Liver (tissue), 8 donors: ENCODE measurements at regions not wholly inside any gene's neighbourhood (a gene's known extent, or its start where the extent isn't known, plus 50 kb on each side); places are given as distances from the start of the nearest gene placed in this dataset.

ENCODE experiments used
- DNase-seq: peaks from one replicate; pipeline ENCODE4 v3.0.0-alpha.2; 2017; ENCODE audit warnings: low spot score
- H3K27ac ChIP-seq, 2 donors: one replicate each; pipeline ENCODE4 v1.7.0; 2013; ENCODE audit warnings: inconsistent platforms in 2 of 2, low read length in 2 of 2, control low read depth in 1 of 2, low read depth in 1 of 2, mild to moderate bottlenecking in 1 of 2
- H3K27me3 ChIP-seq, 4 donors: one replicate each; pipeline versions ENCODE4 v1.6.1 to v1.7.0; 2013; ENCODE audit warnings: low read length in 3 of 4, inconsistent platforms in 1 of 4, mild to moderate bottlenecking in 1 of 4, moderate library complexity in 1 of 4; ENCODE audit not compliant: control insufficient read depth in 4 of 4, insufficient read depth in 4 of 4
- H3K36me3 ChIP-seq, 4 donors: one replicate each; pipeline versions ENCODE4 v1.6.1 to v1.7.0; 2013; ENCODE audit warnings: low read length in 3 of 4, mild to moderate bottlenecking in 3 of 4, low read depth in 1 of 4, moderate library complexity in 1 of 4; ENCODE audit not compliant: control insufficient read depth in 4 of 4, insufficient read depth in 3 of 4
- H3K4me1 ChIP-seq, 4 donors: one replicate each; pipeline versions ENCODE4 v1.6.1 to v1.7.0; 2013; ENCODE audit warnings: low read length in 3 of 4, mild to moderate bottlenecking in 3 of 4, moderate library complexity in 1 of 4; ENCODE audit not compliant: control insufficient read depth in 4 of 4, insufficient read depth in 4 of 4
- H3K4me3 ChIP-seq, 3 donors: one replicate each; pipeline versions ENCODE4 v1.6.1 to v1.7.0; 2013; ENCODE audit warnings: low read length in 3 of 3, control low read depth in 1 of 3, low read depth in 1 of 3, mild to moderate bottlenecking in 1 of 3
- H3K9ac ChIP-seq, 2 donors: one replicate each; pipeline ENCODE4 v1.7.0; 2013; ENCODE audit warnings: low read length in 2 of 2, mild to moderate bottlenecking in 2 of 2, moderate library complexity in 2 of 2, control low read depth in 1 of 2, low read depth in 1 of 2
- H3K9me3 ChIP-seq, 4 donors: one replicate each; pipeline versions ENCODE4 v1.6.1 to v1.7.0; 2013; ENCODE audit warnings: low read length in 3 of 4; ENCODE audit not compliant: control insufficient read depth in 4 of 4
- ATF3 ChIP-seq: IDR thresholded peaks from 2 replicates; pipeline ENCODE4 v1.6.1; 2016; ENCODE audit warnings: antibody characterized with exemption
- CTCF ChIP-seq: fragments of 150-350 bp; IDR thresholded peaks from 2 replicates; pipeline ENCODE4 v1.5.1; 2017; ENCODE audit warnings: improper control_type of control experiment, low read depth, low read length; ENCODE audit not compliant: missing input control
- EGR1 ChIP-seq, 2 donors: IDR thresholded peaks; 2 replicates each; pipeline ENCODE4 v1.6.1; 2016 to 2018; ENCODE audit warnings: antibody characterized with exemption in 2 of 2, low read depth in 2 of 2
- FOXA1 ChIP-seq: IDR thresholded peaks from 2 replicates; pipeline ENCODE4 v1.6.1; 2016; ENCODE audit warnings: antibody characterized with exemption
- FOXA2 ChIP-seq: IDR thresholded peaks from 2 replicates; pipeline ENCODE4 v1.6.1; 2016; ENCODE audit warnings: antibody characterized with exemption
- GABPA ChIP-seq, 2 donors: IDR thresholded peaks in 1 of 2; conservative IDR thresholded peaks in 1 of 2; 2 replicates each; pipeline ENCODE4 v1.6.1; 2016; ENCODE audit warnings: antibody characterized with exemption in 2 of 2, mild to moderate bottlenecking in 1 of 2, moderate library complexity in 1 of 2
- HNF4A ChIP-seq, 2 donors: conservative IDR thresholded peaks; 2 replicates each; pipeline ENCODE4 v1.6.1; 2016; ENCODE audit warnings: antibody characterized with exemption in 2 of 2, mild to moderate bottlenecking in 2 of 2
- HNF4G ChIP-seq: IDR thresholded peaks from 2 replicates; pipeline ENCODE4 v1.6.1; 2016; ENCODE audit warnings: antibody characterized with exemption
- JUND ChIP-seq, 2 donors: IDR thresholded peaks; 2 replicates each; pipeline ENCODE4 v1.6.1; 2016; ENCODE audit warnings: antibody characterized with exemption in 2 of 2
- MAX ChIP-seq: IDR thresholded peaks from 2 replicates; pipeline ENCODE4 v1.6.1; 2016; ENCODE audit warnings: antibody characterized with exemption
- NR2F2 ChIP-seq: IDR thresholded peaks from 2 replicates; pipeline ENCODE4 v1.6.1; 2016; ENCODE audit warnings: antibody characterized with exemption
- RAD21 ChIP-seq, 2 donors: IDR thresholded peaks; 2 replicates each; pipeline ENCODE4 v1.6.1; 2016; ENCODE audit warnings: antibody characterized with exemption in 2 of 2, mild to moderate bottlenecking in 2 of 2
- RXRA ChIP-seq, 2 donors: IDR thresholded peaks; 2 replicates each; pipeline ENCODE4 v1.6.1; 2017 to 2018; ENCODE audit warnings: antibody characterized with exemption in 2 of 2, mild to moderate bottlenecking in 1 of 2
- SP1 ChIP-seq: IDR thresholded peaks from 2 replicates; pipeline ENCODE4 v1.6.1; 2018; ENCODE audit warnings: antibody characterized with exemption, mild to moderate bottlenecking
- TAF1 ChIP-seq: conservative IDR thresholded peaks from 2 replicates; pipeline ENCODE4 v1.6.1; 2016; ENCODE audit warnings: antibody characterized with exemption, mild to moderate bottlenecking
- YY1 ChIP-seq: IDR thresholded peaks from 2 replicates; pipeline ENCODE4 v1.6.1; 2016; ENCODE audit warnings: antibody characterized with exemption, mild to moderate bottlenecking
- ZBTB33 ChIP-seq: IDR thresholded peaks from 2 replicates; pipeline ENCODE4 v1.6.1; 2016; ENCODE audit warnings: antibody characterized with exemption
- WGBS: extraction: QIAGEN DNeasy Blood & Tissue Kit; methylation state at CpG from one replicate; pipeline ENCODE4 v1.1.7; 2013; 5-methylcytosine and 5-hydroxymethylcytosine counted together
- donor health status: healthy.
- donor health status: healthy.
- donor health status: healthy.
- donor health status: healthy.
- donor health status: healthy.

GRCh38 chrX:1074755-1075154 is 137.7 kb downstream of the CRLF2 start:
- H3K27ac ChIP-seq = no peak overlapping the region
- no peaks in the 10 kb centered on the region for H3K4me1 ChIP-seq
- no peaks in the 10 kb centered on the region for H3K36me3 ChIP-seq
- no peak overlapping the region for H3K4me3 ChIP-seq
- DNase-seq = no peak
- H3K9me3 ChIP-seq = peaks cover 4 to 13% (median 8%) of the 10 kb centered on the region in 4 donors
- H3K27me3 ChIP-seq = no peaks in the 10 kb centered on the region
- no peak for TF ChIP-seq JUND (IDR thresholded peaks at IDR 0.05)
- 43% methylated on average over 8 of the region's 8 CpGs for WGBS
- H3K9ac ChIP-seq = no peak overlapping the region

GRCh38 chrX:1074172-1074571 is 138.3 kb downstream of the CRLF2 start:
- H3K27ac ChIP-seq = no peak overlapping the region
- H3K4me1 ChIP-seq = no peaks in the 10 kb centered on the region
- H3K4me3 ChIP-seq = no peak overlapping the region
- no peaks in the 10 kb centered on the region for H3K27me3 ChIP-seq
- WGBS = 90% methylated on average over 3 of the region's 3 CpGs
- no peak overlapping the region for H3K9ac ChIP-seq
- H3K9me3 ChIP-seq = peaks cover 4 to 13% (median 8%) of the 10 kb centered on the region in 4 donors
- H3K36me3 ChIP-seq = no peaks in the 10 kb centered on the region
- DNase-seq = no peak
- TF ChIP-seq EGR1 (IDR thresholded peaks at IDR 0.05; ENCODE audit: low read depth in 2 of 2) = no peak
- no peak for TF ChIP-seq HNF4G
- no peak for TF ChIP-seq ZBTB33
- TF ChIP-seq SP1 = no peak
- no peak for TF ChIP-seq GABPA (IDR thresholded peaks at IDR 0.05 in 1 of 2, conservative IDR thresholded peaks at IDR 0.05 in 1 of 2)
- no peak for TF ChIP-seq FOXA2
- TF ChIP-seq FOXA1 = no peak
- TF ChIP-seq ATF3 = no peak
- no peak for TF ChIP-seq TAF1
- no peak for TF ChIP-seq HNF4A (conservative IDR thresholded peaks at IDR 0.05)
- TF ChIP-seq RXRA (IDR thresholded peaks at IDR 0.05) = no peak
- TF ChIP-seq MAX = no peak
- TF ChIP-seq RAD21 (IDR thresholded peaks at IDR 0.05) = no peak
- no peak for TF ChIP-seq CTCF
- no peak for TF ChIP-seq NR2F2
- TF ChIP-seq YY1 = no peak
